GM19438 (cell line): ENCODE measurements at regions not wholly inside any gene's neighbourhood (a gene's known extent, or its start where the extent isn't known, plus 50 kb on each side); places are given as distances from the start of the nearest gene placed in this dataset.
"Not testable (repeated sequence)": the region's sequence is repeated elsewhere in the genome, so short reads cannot be mapped to it uniquely, and the experiment has no call there.

Experiments
- ATAC-seq: cut with Tn5 transposase; IDR thresholded peaks from one replicate; pipeline ENCODE4 v1.9.1; 2021; ENCODE audit warnings: low read depth; ENCODE audit not compliant: unreplicated experiment

DNA sequence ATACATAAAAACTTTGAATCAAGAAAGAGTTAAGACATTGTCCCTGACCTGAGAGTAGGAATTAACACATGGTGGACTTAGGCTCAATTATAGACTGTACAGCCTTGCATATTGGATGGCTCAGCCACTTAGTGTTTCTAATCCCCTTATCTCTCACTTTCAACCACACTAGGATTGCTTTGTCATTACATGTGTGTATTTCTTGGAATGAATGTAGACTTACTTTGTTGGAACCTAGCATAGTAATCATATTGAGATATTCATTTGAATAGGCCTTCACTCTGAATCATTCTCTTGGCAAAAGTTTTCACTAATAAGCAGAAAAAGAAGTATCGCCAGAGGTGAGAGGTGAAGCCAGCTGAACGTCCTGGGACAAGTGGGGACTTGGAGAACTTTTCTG, 1973.9 kb upstream of the FLRT2 start:
- no peak for ATAC-seq

GRCh38 chr14:83556746-83557453, 1973.0 kb upstream of the FLRT2 start:
- no peak for ATAC-seq

- no peak for ATAC-seq
Observed at GRCh38 chr14:83558946-83559345, 1971.0 kb upstream of the FLRT2 start.

DNA sequence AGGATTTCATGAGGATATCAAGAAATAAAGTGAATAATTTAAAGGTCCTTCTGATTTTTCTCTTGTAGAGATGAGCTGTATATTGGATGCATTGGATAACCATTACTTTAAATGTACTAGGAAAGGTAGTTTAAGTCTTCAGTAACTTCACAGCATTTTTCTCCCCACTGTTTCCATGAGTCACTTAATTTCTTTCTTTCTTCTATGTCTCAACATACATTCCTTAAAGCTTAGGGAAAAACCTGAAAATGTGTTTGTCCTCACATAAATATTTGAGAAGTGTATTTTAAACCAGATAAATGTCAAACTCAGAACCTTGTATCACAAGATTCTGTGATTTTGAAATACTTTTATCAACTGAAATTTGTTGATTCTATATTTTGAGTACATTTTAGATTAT, 1970.2 kb upstream of the FLRT2 start:
- no peak for ATAC-seq

DNA sequence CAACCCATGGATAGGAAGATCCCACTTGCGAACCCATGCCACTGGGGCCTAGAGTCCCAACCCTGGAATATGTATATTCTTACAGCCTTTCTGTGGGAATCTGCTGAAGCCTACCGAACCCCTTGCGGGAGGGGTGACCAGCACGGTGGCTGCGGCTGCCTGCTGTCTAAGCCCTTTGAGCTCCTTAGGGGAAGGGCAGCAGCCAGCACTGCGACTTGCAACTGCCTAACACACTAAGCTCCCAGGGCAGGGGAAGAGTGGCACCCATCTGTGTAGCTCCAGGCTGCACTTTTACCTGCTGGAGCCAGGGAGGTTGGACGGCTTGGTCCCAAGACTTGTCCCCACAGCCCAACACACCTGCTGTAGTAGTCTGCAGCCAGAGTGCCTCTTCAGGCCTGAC, 1968.7 kb upstream of the FLRT2 start:
- no peak for ATAC-seq

- ATAC-seq = no peak
Observed at GRCh38 chr14:83566567-83566966, 1963.4 kb upstream of the FLRT2 start.

GRCh38 chr14:83568141-83568540, 1961.8 kb upstream of the FLRT2 start:
- ATAC-seq = no peak

DNA sequence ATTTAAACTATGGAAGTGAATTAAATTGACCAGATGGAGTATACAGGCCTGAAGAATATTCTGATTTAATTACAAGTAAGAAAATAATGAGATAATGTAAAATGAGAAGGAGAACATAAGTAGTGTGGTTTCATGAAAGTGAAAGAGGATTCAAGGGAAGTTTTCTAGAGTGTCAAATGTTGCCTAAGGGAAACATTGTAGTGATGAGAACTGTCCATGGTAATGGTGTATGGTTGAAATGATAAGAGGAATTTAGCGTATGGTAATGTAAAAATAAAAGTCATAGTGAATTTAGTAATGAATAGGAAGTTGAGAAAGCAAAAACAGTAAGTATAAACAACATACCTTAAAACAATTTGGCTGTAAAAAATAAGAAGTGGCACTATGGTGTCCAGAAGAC, 1954.6 kb upstream of the FLRT2 start:
- no peak for ATAC-seq

DNA sequence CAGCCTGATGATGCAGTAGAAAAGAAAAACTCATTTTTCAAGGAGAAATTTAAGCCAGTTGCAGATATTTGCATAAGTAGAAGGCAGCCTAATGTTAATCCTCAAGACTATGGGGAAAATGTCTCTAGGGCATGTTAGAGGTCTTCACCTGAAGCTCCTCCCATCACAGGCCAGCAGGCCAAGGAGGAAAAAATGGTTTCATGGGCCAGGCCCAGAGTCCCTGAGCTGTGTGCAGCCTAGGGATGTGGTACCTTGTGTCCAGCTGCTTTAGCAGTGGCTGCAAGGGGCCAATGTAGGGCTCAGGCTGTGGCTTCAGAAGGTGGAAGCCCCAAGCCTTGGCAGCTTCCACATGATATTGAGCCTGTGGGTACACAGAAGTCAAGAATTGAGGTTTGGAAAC, 1946.7 kb upstream of the FLRT2 start:
- no peak for ATAC-seq

GRCh38 chr14:83594874-83595273, 1935.1 kb upstream of the FLRT2 start:
- no peak for ATAC-seq

DNA sequence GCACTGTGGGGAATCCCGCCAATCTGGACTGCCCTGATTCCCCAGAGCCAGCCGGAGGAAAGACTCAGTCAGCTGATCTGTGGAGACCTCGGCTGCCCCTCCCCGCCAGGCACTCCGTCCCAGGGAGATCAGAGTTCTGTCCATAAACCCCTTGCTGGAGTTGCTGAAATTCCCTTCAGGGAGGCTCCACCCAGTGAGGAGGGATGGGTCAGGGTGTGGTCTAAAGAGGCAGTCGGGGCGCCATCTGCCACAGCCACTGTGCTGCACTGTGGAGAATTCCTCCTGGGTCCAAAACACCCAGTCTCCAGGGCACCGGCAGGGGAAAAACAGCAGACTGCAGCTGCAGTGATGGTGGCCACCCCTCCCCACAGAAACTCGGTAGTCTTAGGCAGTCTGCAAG, 1922.3 kb upstream of the FLRT2 start:
- no peak for ATAC-seq

DNA sequence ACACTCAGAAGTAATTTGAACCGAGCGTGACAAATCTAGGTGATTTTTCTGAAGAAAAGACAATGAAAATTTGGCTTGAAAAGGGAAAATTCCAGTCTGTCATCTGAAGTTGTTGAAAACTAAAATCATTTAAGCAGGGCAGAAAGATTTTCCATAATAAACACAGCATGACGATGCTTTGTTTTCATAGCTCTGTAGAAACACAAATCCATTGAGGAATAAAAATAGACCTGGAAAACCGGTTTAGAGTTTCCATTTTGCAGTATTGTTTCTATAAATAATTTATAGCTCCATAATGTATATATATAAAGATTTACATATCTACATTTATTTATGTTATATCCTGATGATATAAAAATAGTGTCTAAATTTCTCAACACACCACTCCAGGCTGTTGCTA, 1918.5 kb upstream of the FLRT2 start:
- ATAC-seq = no peak

DNA sequence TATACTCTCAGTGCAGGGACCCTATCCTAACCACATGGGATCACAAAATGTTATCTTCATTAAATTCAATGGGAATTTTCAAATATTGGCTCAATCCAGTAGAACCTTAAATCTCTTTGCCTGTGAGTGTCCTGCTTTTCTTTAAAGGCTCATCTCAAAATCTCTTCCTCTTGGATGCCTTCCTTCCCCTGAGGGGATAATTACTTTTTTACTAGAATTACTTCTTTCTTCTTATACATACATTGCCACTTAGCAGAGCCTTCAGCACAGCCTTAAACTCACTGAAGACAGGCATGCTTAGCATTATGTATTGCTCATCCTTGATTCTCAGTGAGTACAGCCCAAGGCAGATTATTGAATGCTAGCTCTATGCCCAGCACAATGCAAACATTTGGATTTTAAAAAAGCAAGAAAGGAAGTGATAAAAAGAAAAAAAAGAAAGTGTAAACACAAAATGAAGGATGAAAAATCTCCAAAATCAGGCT, 1918.0 kb upstream of the FLRT2 start:
- no peak for ATAC-seq

DNA sequence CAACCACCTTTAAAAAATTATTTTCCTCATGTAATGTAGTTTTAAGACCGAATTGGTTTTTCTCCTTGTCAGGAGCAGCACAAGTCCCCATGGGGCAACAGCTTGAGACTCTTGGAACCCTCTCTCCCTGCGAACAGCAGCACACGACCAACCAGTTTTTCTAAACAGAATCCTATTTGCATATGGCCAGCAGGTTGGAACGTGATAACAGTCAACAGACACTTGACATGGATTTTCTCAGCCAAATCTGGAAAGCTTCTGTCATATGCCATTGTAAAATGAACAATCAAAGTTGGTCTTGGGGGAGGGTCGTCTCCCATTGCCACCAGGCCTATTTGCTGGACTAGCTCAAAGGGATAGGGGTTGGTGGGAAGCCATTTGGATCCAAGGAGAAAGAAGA, 1915.0 kb upstream of the FLRT2 start:
- ATAC-seq = no peak

DNA sequence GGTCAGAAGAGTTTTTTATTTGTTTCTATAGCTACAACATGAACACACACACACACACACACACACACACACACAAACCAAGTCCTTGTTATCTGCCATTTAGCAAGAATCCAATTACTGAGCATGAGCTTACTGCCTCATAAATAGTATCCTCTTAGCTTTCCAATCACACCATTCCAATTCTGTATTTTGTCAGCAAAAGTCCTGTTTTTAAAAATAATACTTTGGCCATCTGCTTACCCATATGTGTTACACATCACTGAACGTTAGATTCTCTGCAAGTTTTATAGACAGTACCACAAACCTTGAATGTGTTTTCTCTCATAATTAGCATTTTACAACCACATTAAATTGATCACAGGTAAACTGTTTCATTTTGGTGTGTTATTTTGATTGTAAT, 1905.4 kb upstream of the FLRT2 start:
- no peak for ATAC-seq

- no peak for ATAC-seq
Observed at GRCh38 chr14:83632375-83632774, 1897.6 kb upstream of the FLRT2 start.

- no peak for ATAC-seq
Observed at GRCh38 chr14:83638748-83639504, 1891.0 kb upstream of the FLRT2 start.

- not testable (repeated sequence) for ATAC-seq
Observed at GRCh38 chr14:83639505-83639875, 1890.5 kb upstream of the FLRT2 start.

GRCh38 chr14:83646228-83646627, 1883.7 kb upstream of the FLRT2 start:
- no peak for ATAC-seq

GRCh38 chr14:83660597-83660996, 1869.3 kb upstream of the FLRT2 start:
- no peak for ATAC-seq

GRCh38 chr14:83664389-83664788, 1865.6 kb upstream of the FLRT2 start:
- ATAC-seq = no peak

GRCh38 chr14:83689265-83689664, 1840.7 kb upstream of the FLRT2 start:
- ATAC-seq = no peak
